ENCODE measurements at regions not wholly inside any gene's neighbourhood (a gene's known extent, or its start where the extent isn't known, plus 50 kb on each side); places are given as distances from the start of the nearest gene placed in this dataset.
"Not testable (repeated sequence)": the region's sequence is repeated elsewhere in the genome, so short reads cannot be mapped to it uniquely, and the experiment has no call there.

- not testable (repeated sequence) for H3K4me3 Mint-ChIP-seq; H3K27me3 Mint-ChIP-seq (ENCODE audit: low read depth); H3K27ac Mint-ChIP-seq; H3K9me3 Mint-ChIP-seq; H3K36me3 Mint-ChIP-seq (ENCODE audit: low read depth); H3K4me1 Mint-ChIP-seq
Observed at GRCh38 chrX:67213686-67214085, 330.1 kb upstream of the AR start.

GRCh38 chrX:67207912-67208311, 335.9 kb upstream of the AR start:
- no peak for TF ChIP-seq CTCF (IDR thresholded peaks at IDR 0.05; ENCODE audit: unreplicated experiment in 3 of 3)
- no peak overlapping the region for H3K27ac Mint-ChIP-seq
- H3K4me3 Mint-ChIP-seq = no peak overlapping the region
- no peaks in the 10 kb centered on the region for H3K4me1 Mint-ChIP-seq
- H3K9me3 Mint-ChIP-seq = peaks cover 3% of the 10 kb centered on the region
- H3K36me3 Mint-ChIP-seq (ENCODE audit: low read depth) = no peaks in the 10 kb centered on the region
- no peaks in the 10 kb centered on the region for H3K27me3 Mint-ChIP-seq (ENCODE audit: low read depth)

- H3K9me3 Mint-ChIP-seq = peaks cover 8% of the 10 kb centered on the region
- H3K36me3 Mint-ChIP-seq (ENCODE audit: low read depth) = no peaks in the 10 kb centered on the region
- no peaks in the 10 kb centered on the region for H3K4me1 Mint-ChIP-seq
- H3K4me3 Mint-ChIP-seq = no peak overlapping the region
- H3K27me3 Mint-ChIP-seq (ENCODE audit: low read depth) = no peaks in the 10 kb centered on the region
- TF ChIP-seq CTCF (IDR thresholded peaks at IDR 0.05; ENCODE audit: unreplicated experiment in 3 of 3) = no peak
- H3K27ac Mint-ChIP-seq = no peak overlapping the region
Observed at GRCh38 chrX:67159437-67159836, 384.4 kb upstream of the AR start.

- Mint-ChIP-seq H3K4me1 (no peaks in the 10 kb centered on the region), H3K36me3 (ENCODE audit: low read depth) (no peaks in the 10 kb centered on the region), H3K27me3 (ENCODE audit: low read depth) (no peaks in the 10 kb centered on the region), H3K27ac (no peak overlapping the region), H3K9me3 (peaks cover 2% of the 10 kb centered on the region), H3K4me3 (no peak overlapping the region)
- TF ChIP-seq CTCF (IDR thresholded peaks at IDR 0.05; ENCODE audit: unreplicated experiment in 3 of 3) = no peak
Observed at GRCh38 chrX:67114635-67115034, 429.2 kb upstream of the AR start.

- no peak for TF ChIP-seq CTCF (IDR thresholded peaks at IDR 0.05; ENCODE audit: unreplicated experiment in 3 of 3)
- no peaks in the 10 kb centered on the region for H3K36me3 Mint-ChIP-seq (ENCODE audit: low read depth)
- peaks cover 5% of the 10 kb centered on the region for H3K9me3 Mint-ChIP-seq
- no peaks in the 10 kb centered on the region for H3K27me3 Mint-ChIP-seq (ENCODE audit: low read depth)
- H3K27ac Mint-ChIP-seq = no peak overlapping the region
- H3K4me3 Mint-ChIP-seq = no peak overlapping the region
- H3K4me1 Mint-ChIP-seq = no peaks in the 10 kb centered on the region
Observed at GRCh38 chrX:67105758-67106116, 438.1 kb upstream of the AR start.

- Mint-ChIP-seq H3K36me3 (ENCODE audit: low read depth) (no peaks in the 10 kb centered on the region), H3K27me3 (ENCODE audit: low read depth) (no peaks in the 10 kb centered on the region), H3K4me1 (no peaks in the 10 kb centered on the region), H3K27ac (no peak overlapping the region), H3K9me3 (peaks cover 5% of the 10 kb centered on the region), H3K4me3 (no peak overlapping the region)
- TF ChIP-seq CTCF (IDR thresholded peaks at IDR 0.05; ENCODE audit: unreplicated experiment in 3 of 3) = no peak
Observed at GRCh38 chrX:67104982-67105757, 438.7 kb upstream of the AR start.
